Astrocyte (in vitro differentiated cells and primary cell): ENCODE measurements at regions not wholly inside any gene's neighbourhood (a gene's known extent, or its start where the extent isn't known, plus 50 kb on each side); places are given as distances from the start of the nearest gene placed in this dataset.

Source experiments
- EZH2 ChIP-seq: IDR thresholded peaks from 2 replicates; pipeline ENCODE4 v1.6.1; 2012; ENCODE audit warnings: mild to moderate bottlenecking, low read length, inconsistent platforms; ENCODE audit not compliant: insufficient read depth
- TF ChIP-seq, protein P1 (sequence below): IDR thresholded peaks from 2 replicates; pipeline ENCODE4 v1.5.1; 2011; ENCODE audit warnings: low read depth, mild to moderate bottlenecking, inconsistent platforms, low read length, moderate library complexity; ENCODE audit not compliant: insufficient read depth

DNA sequence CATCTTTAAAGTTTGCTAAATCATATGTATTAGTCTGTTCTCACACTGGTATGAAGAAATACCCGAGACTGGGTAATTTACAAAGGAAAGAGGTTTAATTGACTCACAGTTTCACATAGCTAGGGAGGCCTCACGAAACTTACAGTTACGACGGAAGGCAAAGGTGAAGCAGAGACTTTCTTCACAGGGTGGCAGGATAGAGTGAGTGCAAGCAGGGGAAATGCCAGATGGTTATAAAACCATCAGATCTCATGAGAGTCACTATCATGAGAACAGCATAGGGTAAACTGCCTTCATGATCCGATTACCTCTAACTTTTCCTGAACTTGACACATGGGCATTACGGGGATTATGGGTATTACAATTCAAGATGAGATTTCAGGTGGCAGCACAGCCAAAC lies 1075.2 kb upstream of the NRXN1 start:
- TF ChIP-seq, protein P1, sequence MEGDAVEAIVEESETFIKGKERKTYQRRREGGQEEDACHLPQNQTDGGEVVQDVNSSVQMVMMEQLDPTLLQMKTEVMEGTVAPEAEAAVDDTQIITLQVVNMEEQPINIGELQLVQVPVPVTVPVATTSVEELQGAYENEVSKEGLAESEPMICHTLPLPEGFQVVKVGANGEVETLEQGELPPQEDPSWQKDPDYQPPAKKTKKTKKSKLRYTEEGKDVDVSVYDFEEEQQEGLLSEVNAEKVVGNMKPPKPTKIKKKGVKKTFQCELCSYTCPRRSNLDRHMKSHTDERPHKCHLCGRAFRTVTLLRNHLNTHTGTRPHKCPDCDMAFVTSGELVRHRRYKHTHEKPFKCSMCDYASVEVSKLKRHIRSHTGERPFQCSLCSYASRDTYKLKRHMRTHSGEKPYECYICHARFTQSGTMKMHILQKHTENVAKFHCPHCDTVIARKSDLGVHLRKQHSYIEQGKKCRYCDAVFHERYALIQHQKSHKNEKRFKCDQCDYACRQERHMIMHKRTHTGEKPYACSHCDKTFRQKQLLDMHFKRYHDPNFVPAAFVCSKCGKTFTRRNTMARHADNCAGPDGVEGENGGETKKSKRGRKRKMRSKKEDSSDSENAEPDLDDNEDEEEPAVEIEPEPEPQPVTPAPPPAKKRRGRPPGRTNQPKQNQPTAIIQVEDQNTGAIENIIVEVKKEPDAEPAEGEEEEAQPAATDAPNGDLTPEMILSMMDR = no peak
- no peak for TF ChIP-seq EZH2
